Fibroblast of skin of left quadriceps (primary cell): ENCODE measurements at regions not wholly inside any gene's neighbourhood (a gene's known extent, or its start where the extent isn't known, plus 50 kb on each side); places are given as distances from the start of the nearest gene placed in this dataset.

Source experiments
- DNase-seq, 2 experiments: peaks; one replicate each; pipeline ENCODE4 v3.0.0-alpha.2; 2013; ENCODE audit warnings: low read depth in 2 of 2

GRCh38 chr18:41545091-41545888, 409.7 kb upstream of the PIK3C3 start:
- DNase-seq, result no peak

DNA sequence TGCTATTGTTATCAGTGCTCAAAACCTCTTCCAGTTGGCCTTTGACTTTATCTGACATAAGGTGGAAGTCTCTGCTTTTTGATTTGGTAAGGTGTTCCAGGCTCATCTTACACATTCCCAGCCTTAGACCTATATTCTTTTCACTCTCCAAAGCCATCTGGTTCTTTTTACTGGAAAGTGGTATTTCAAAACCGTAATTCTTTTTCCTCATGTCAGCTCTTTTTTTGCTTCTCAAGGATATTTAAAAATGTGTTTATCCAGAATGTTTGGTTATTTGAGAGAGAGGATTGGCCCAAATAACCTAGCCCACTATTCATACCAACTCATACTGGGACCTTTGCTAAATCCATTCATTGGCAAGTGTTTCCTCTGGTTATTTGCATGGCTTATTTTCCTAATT, 411.2 kb upstream of the PIK3C3 start:
- DNase-seq, result no peak

DNA sequence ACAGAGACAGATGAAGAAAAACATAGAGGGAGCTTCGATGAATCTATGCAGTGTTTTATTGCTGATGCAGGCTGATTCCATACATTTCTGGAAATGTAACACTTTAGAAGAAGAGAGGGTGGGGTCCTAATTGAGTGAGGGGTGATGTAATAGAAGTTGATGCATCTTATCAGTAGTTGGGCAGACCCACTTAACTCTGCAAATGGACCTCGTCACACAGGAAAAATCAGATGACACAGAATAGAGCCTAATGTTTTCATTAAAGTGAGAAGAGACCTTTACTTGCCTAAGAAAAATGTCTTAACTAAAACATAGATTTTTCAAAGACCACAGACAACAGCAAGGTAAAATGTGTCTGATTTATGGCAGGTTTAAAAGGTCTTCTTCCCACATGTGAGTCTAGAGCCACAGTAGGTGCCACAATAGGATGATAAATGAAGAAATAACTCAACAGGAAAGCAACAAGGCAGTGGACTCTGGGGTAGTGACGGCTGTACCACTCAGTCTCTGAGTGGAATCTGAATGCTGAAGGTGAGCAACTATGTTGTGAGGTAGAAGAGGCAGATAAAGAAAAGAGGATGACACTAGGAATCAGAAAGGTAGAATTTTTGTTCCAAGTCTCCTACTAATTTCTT, 414.7 kb upstream of the PIK3C3 start:
- no peak for DNase-seq

DNA sequence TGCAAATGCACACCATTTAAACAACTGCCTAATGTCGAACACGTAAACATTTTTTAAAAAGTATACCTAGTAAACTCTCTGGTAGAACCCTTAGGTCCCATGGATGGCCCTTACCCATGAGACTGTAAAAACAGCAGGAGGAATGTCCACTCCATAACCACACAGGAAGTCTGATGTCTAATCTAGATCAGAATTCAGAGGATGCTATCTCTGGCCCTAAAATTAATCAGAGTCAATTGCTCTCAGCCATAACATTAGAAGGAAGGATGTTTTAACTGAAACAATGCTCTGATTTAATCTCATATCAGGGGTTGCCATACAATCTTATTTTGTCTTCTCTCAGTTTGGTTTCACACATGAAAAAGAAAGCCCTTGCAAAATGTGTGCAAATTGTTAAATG, 416.3 kb upstream of the PIK3C3 start:
- DNase-seq, result no peak

GRCh38 chr18:41537666-41538065, 417.4 kb upstream of the PIK3C3 start:
- DNase-seq, result no peak

GRCh38 chr18:41532344-41533086, 422.5 kb upstream of the PIK3C3 start:
- DNase-seq, result no peak

GRCh38 chr18:41530970-41531369, 424.1 kb upstream of the PIK3C3 start:
- DNase-seq, result no peak

GRCh38 chr18:41529093-41529492, 425.9 kb upstream of the PIK3C3 start:
- no peak for DNase-seq

GRCh38 chr18:41526054-41526453, 429.0 kb upstream of the PIK3C3 start:
- no peak for DNase-seq

- DNase-seq, result no peak
Measured at GRCh38 chr18:41524674-41525470, 430.2 kb upstream of the PIK3C3 start.

- DNase-seq, result no peak
Measured at GRCh38 chr18:41517142-41517541, 437.9 kb upstream of the PIK3C3 start.

DNA sequence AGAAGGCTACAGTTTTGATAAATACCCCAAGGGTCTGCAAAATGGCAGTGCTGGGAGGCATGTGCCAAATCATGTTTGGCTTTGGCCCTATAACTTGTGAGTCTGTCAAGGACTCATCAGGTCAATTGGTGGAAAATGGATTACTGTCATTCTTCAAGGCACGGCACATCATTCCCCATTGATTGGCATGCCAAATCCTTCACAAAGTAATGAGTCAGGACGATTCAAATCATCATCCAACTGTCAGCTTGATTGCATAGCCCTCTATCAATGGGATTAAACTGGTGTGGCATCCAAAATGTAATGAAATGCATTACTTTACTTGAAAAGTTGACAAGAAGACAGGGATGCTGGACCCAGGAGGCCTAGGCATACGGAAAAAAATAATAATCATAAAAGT, 441.6 kb upstream of the PIK3C3 start:
- no peak for DNase-seq

- DNase-seq, result no peak
Measured at GRCh38 chr18:41504316-41504715, 450.7 kb upstream of the PIK3C3 start.

DNA sequence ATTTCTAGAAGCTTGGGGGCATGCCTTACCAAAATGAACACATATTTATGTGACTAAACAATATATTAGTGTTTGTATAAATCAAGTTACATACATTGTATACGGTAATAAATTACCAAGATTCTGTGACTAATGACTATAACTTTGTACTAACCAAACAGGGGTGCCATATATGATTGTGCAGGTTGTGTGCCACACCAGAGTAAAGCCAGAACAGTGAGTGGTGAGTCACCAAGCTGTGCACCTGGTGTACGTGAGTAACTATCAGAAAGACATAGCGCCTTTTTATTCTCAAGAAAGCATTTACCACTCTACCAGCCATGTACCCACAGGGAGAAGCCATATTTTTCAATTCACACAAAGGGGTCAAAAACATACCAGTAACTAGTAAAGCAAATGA, 453.2 kb upstream of the PIK3C3 start:
- no peak for DNase-seq

DNA sequence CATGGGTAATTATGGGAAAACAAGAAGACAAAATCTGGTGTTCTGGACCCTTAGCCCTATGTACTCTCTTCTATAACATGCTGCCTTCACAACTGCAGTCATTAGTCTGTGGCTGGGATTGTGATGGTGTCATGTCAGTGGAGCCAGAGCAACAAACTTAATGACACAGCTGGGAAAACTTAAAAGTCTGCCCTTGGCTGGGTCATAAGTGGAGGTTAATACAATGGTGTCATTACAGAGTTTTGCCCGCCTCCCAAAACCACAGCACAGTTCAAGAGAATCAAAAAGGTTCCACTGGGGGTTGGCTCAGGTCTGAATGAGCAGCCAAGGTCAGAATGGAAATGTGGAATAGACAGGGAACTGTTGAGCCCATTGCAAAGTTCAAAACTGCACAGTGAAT, 455.7 kb upstream of the PIK3C3 start:
- no peak for DNase-seq

GRCh38 chr18:41490861-41491260, 464.2 kb upstream of the PIK3C3 start:
- no peak for DNase-seq

DNA sequence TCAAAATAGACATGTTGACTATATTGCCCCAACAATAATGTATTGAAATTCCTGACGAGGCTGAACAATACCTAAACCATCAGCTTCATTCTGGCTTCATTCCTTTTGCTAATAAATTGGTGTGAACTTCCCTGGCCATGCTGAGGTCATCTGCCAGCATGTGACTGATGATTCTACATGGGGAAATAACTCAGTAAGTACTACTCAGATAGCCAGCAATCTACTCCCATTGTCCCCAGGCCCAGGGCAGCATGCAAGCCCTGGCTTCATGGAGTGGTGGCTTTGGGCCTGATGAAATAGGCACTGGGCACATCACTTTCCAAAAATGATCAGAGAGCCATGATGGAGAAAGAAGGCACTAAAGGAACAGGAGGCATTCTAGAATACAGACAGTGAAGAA, 468.5 kb upstream of the PIK3C3 start:
- no peak for DNase-seq

GRCh38 chr18:41484069-41484468, 471.0 kb upstream of the PIK3C3 start:
- DNase-seq, result no peak

DNA sequence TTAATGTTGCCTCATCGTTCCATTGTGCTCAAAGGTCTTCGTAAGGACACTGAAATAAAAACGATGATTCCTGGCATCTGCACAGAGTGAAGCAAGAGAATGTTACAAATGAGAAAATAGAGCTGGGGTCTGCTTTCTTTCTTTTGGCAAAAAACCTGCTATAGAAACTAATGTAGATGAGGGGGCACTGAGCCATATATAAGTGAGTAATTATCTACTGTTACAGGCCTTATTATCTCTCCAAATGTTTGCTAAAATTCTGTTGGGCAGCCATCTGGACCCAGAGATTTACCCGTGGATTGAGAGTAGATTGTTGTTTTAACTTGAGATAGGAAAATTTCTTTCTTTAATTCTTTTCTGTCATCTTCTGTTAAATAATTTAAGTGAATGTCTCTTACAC, 472.5 kb upstream of the PIK3C3 start:
- DNase-seq, result no peak

GRCh38 chr18:41466436-41467160, 488.4 kb upstream of the PIK3C3 start:
- no peak for DNase-seq

DNA sequence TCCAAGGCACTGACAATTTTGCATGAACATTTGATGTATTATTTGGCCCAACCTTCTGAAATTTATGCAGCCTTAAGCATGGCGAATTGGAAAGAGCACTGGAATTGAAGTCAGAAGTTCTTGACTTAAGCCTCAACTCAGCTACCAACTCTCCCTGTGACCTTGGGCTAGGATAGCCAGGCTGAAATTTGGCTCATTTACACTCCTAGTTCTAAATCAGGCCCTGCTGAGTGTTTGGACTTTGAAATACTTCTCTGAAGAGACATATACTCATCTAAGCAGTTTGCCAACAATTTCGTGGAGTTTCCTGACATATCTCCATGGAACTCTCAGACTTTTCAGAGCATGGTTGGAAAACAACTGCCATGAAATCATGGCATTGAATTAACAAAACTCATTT, 489.6 kb upstream of the PIK3C3 start:
- DNase-seq, result no peak
